Mucosa of stomach (tissue), 1 donor: ENCODE measurements at regions not wholly inside any gene's neighbourhood (a gene's known extent, or its start where the extent isn't known, plus 50 kb on each side); places are given as distances from the start of the nearest gene placed in this dataset.

ENCODE experiments used
- H3K27me3 ChIP-seq: one replicate; pipeline ENCODE4 v1.7.0; 2013; ENCODE audit warnings: mild to moderate bottlenecking, low read length; ENCODE audit not compliant: control insufficient read depth, insufficient read depth
- H3K36me3 ChIP-seq: one replicate; pipeline ENCODE4 v1.7.0; 2013; ENCODE audit warnings: low read length; ENCODE audit not compliant: control insufficient read depth, insufficient read depth
- H3K4me1 ChIP-seq: one replicate; pipeline ENCODE4 v1.7.0; 2013; ENCODE audit warnings: mild to moderate bottlenecking, low read length; ENCODE audit not compliant: control insufficient read depth, insufficient read depth
- H3K4me3 ChIP-seq: one replicate; pipeline ENCODE4 v1.7.0; 2013; ENCODE audit warnings: low read length
- H3K9ac ChIP-seq: one replicate; pipeline ENCODE4 v1.7.0; 2013; ENCODE audit warnings: mild to moderate bottlenecking, low read length, moderate library complexity
- H3K9me3 ChIP-seq: one replicate; pipeline ENCODE4 v1.7.0; 2013; ENCODE audit warnings: mild to moderate bottlenecking, low read length, moderate library complexity; ENCODE audit not compliant: control insufficient read depth
- donor health status: Pancreatic carcinoma.

DNA sequence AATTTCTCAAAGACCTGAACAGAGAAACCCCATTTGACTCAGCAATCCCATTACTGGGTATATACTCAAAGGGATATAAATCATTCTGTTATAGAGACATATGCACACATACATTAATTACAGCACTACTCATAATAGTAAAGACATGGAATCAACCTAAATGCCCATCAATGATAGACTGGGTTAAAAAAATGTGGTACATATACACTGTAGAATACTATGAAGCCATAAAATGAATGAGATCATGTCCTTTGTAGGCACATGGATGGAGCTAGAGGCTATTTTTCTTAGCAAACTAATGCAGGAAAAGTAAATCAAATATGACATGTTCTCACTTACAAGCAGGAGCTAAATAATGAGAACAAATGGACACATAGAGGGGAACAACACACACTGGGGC, 303.8 kb downstream of the BTG1 start:
- Histone ChIP-seq H3K4me1 (no peaks in the 10 kb centered on the region), H3K9ac (no peak overlapping the region), H3K27me3 (no peaks in the 10 kb centered on the region), H3K4me3 (no peak overlapping the region), H3K36me3 (no peaks in the 10 kb centered on the region), H3K9me3 (no peaks in the 10 kb centered on the region)

DNA sequence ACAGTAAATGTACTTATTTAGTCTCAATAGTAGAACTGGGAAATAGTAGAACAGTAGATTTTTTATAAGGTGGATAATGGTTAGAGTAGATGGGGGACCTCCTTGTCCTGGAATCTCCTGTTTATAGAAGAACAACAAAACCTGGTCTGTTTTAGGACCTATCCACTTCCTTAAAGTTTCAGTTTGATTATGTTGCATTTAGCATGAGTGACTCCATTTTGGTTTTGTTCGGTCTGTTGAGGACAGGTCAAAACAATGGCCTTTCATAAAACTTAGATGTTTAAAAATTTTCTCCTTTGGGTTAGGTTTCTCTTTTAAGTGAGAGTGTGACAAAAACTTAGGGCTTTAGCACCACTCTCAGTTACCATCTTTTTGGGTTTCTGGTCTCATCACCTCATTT, 308.9 kb downstream of the BTG1 start:
- no peaks in the 10 kb centered on the region for H3K9me3 ChIP-seq
- no peak overlapping the region for H3K9ac ChIP-seq
- no peaks in the 10 kb centered on the region for H3K27me3 ChIP-seq
- H3K4me1 ChIP-seq, result no peaks in the 10 kb centered on the region
- H3K36me3 ChIP-seq, result no peaks in the 10 kb centered on the region
- no peak overlapping the region for H3K4me3 ChIP-seq

DNA sequence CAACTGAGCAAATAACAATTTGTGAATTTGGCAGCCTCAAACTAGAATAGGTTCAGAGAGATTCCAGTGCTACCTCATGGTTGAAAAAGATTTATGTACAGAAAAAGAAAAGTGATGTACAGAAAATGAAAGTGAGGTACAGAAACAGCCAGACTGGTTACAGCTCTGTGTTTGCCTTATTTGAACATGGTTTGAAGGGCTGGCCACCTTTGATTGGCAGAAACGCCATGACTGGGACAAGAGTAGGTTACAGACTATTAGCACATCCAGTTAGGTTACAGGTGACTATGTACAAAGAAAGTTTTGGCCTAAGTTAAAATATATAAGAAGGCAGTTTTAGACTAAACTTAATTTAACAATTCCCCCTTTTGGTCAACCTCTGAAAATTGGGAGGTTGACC, 309.4 kb downstream of the BTG1 start:
- Histone ChIP-seq H3K4me1 (no peaks in the 10 kb centered on the region), H3K9me3 (no peaks in the 10 kb centered on the region), H3K9ac (no peak overlapping the region), H3K36me3 (no peaks in the 10 kb centered on the region), H3K27me3 (no peaks in the 10 kb centered on the region), H3K4me3 (no peak overlapping the region)

DNA sequence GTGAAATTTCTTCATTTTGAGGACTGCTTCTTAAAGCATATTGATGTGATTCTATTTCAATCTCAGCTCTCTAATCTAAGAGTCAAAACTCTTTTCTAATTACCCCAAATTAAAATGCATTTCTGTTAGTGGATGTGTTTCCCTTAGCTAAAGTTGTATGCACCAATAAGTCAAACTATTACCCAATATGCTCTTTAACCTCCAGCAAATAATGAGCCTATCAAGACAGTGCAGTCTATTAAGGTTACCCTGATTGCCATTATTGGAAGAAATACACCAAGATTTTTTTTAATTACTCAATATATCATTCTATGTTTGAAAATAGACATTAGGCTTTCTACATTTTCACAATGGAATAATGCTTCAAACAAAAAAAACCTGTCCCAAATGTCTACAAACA, 310.0 kb downstream of the BTG1 start:
- Histone ChIP-seq H3K9ac (no peak overlapping the region), H3K27me3 (no peaks in the 10 kb centered on the region), H3K4me1 (no peaks in the 10 kb centered on the region), H3K36me3 (no peaks in the 10 kb centered on the region), H3K4me3 (no peak overlapping the region), H3K9me3 (no peaks in the 10 kb centered on the region)

DNA sequence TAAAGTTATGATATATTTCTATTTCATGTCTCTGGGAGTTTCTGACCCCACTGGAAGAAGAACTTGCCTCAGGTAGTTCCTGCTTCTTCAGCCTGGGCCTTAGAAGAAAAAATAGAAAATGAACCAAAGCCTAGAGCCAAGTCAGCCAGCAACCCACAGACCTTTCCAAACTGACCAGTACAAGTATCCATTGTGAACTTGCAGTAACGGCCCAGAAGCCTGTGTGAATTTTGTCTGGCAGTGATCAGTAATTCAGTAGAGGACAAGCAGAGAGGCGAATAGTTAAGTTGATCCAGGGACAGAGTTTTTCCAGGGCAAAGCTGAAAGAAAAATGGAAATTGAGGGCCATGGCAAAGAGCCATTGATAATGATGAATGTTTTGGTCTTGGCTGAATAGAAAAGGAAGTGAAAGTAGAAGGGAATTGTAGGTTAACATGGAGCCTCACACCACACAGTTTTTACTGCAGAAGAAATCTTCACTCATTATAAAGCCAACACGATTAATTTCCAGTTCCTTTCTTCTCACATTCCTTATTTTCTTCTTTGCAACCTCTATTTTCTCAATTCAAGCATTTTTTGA, 311.8 kb downstream of the BTG1 start:
- Histone ChIP-seq H3K9ac (no peak overlapping the region), H3K4me1 (no peaks in the 10 kb centered on the region), H3K4me3 (no peak overlapping the region), H3K36me3 (no peaks in the 10 kb centered on the region), H3K9me3 (no peaks in the 10 kb centered on the region), H3K27me3 (no peaks in the 10 kb centered on the region)

DNA sequence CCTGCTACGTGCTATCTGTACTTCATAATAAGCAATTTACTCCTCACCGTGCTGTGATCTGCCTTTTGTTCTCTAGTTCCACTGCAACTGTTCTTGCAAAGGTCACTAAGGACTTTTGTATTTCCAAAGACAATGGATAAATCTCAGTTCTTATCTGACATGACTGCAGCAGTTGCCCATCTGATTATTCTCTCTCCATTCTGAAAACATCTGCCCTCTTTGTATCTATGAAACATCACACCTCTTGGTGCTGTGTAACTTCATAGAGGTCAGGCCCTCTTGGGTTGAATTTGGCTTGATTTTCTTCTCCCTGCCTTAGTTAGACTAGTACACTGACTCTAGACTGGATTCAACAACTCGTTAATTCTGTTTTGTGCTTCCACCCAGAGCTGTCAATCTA, 319.6 kb downstream of the BTG1 start:
- H3K36me3 ChIP-seq, result no peaks in the 10 kb centered on the region
- H3K9ac ChIP-seq, result no peak overlapping the region
- no peaks in the 10 kb centered on the region for H3K4me1 ChIP-seq
- H3K27me3 ChIP-seq, result no peaks in the 10 kb centered on the region
- H3K4me3 ChIP-seq, result no peak overlapping the region
- H3K9me3 ChIP-seq, result no peaks in the 10 kb centered on the region

DNA sequence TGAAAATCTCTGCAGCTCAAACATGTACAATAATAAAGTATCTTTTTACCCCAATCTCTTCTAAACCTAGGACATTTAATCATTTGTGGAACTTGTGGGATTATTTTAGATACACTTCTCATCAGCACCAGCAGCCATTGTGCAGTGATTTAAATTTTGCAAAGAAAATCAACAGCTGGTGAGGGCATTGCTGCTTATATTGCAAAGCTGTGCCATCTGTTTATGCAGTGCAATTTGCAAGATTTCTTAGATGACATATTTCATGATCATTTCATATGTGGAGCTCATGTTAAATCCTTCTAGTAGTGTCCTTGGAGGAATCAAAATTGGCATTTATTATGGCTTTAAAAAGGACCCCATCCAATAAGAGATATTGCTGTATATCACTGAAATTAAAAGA, 320.7 kb downstream of the BTG1 start:
- no peak overlapping the region for H3K9ac ChIP-seq
- no peaks in the 10 kb centered on the region for H3K4me1 ChIP-seq
- H3K27me3 ChIP-seq, result no peaks in the 10 kb centered on the region

DNA sequence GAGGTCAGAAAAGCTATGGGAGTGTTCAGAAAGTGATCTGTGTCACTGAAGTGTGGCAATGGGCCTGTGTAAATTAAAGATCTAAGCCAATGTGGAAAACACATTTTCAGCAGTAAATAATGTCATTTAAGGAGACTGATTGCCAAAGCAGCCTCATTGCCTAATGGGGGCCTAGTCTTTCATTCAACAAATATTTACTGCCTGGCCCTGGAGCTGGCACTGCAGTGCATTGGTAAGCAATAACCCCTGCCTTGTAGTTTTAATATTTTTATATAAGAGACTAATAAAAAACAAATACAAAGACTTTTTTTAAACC, 326.6 kb downstream of the BTG1 start:
- no peak overlapping the region for H3K9ac ChIP-seq
- H3K36me3 ChIP-seq, result no peaks in the 10 kb centered on the region
- no peak overlapping the region for H3K4me3 ChIP-seq
- no peaks in the 10 kb centered on the region for H3K9me3 ChIP-seq
- H3K27me3 ChIP-seq, result no peaks in the 10 kb centered on the region
- H3K4me1 ChIP-seq, result peaks cover 4% of the 10 kb centered on the region

More for the DNA sequence above, 320.7 kb downstream of the BTG1 start:
- no peaks in the 10 kb centered on the region for H3K36me3 ChIP-seq
- no peaks in the 10 kb centered on the region for H3K9me3 ChIP-seq
- no peak overlapping the region for H3K4me3 ChIP-seq

DNA sequence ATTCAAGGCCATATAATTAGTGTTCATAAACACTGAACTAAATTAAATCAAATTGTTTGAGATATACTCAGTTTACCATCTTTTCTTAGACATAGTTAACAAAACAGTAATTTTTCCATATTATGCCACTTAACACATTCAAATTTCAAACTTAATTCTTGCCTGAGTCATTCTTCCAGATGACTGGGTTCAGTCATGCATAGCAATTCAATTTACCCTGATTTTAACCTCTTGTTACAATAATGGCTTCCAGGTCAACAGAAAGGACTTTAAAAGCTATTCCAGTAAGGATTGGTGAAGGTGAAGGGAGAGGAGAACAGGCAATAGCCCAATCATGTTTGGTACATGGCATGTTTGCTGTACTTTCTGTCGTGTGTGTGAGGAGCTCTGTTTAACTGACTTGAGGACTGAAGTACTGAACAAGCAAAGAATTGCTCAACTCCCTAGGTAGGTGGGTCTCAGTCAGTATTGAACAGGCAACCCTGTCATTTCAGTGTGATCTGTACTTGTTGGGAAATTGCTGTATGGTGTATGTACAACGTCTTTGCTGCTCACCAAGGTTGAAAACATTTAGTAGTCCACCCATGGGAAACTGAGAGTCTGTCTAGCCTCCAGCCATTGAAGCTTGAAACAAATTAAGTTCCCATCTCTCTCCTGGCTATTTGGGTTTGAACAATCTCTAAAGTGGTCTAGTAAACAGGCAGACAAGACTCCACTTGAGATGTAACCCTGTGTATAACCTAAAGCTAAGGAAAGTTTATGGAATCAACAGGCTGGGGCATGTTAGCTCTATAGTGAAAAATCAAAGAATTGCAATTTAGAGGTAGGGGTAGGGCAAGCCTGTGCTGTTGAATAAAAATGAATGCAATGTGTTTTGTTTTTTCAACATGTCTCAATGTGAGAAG, 327.2 kb downstream of the BTG1 start:
- Histone ChIP-seq H3K4me1 (peaks cover 4% of the 10 kb centered on the region), H3K27me3 (no peaks in the 10 kb centered on the region), H3K9ac (no peak overlapping the region), H3K36me3 (no peaks in the 10 kb centered on the region), H3K9me3 (no peaks in the 10 kb centered on the region), H3K4me3 (no peak overlapping the region)

DNA sequence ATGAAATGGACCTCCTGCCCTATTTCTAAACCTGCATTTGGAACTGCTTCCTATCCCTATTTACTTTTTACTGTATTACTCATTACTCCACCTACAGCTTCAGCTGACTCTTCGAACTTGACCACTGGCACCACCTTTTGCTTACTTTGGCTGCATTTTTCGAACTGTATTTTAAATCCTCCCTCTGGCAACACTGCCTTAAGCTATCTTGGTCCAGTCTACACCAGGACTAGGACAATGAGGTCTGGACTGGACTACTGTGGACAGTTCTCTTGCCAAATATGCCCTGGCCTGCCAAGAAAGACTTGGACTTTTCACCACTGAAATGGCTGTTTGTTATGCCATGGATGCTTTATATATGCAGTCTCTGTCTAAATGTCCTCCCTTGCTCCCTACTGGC, 328.1 kb downstream of the BTG1 start:
- no peak overlapping the region for H3K4me3 ChIP-seq
- peaks cover 4% of the 10 kb centered on the region for H3K4me1 ChIP-seq
- H3K9me3 ChIP-seq, result no peaks in the 10 kb centered on the region
- H3K9ac ChIP-seq, result no peak overlapping the region
- H3K36me3 ChIP-seq, result no peaks in the 10 kb centered on the region
- H3K27me3 ChIP-seq, result no peaks in the 10 kb centered on the region

DNA sequence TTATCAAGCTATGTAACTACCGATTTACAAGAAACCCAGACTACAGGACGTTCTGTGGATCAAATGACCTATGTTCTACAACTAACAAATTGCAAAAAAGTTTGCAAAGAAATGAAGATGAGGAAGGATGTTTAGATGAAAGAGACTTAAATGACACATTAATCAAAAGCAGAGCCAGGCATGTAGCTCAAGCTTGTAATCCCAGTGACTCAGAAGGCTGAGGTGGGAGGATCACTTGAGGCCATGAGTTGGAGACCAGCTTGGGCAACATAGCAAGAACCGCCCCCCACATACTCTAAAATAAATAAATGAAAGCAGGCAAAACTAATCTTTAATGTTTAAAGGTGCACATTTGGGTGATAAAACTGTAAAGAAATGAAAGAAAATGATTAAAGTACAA, 331.9 kb downstream of the BTG1 start:
- Histone ChIP-seq H3K36me3 (no peaks in the 10 kb centered on the region), H3K27me3 (no peaks in the 10 kb centered on the region), H3K9ac (no peak overlapping the region), H3K4me1 (peaks cover 4% of the 10 kb centered on the region), H3K4me3 (no peak overlapping the region), H3K9me3 (no peaks in the 10 kb centered on the region)

DNA sequence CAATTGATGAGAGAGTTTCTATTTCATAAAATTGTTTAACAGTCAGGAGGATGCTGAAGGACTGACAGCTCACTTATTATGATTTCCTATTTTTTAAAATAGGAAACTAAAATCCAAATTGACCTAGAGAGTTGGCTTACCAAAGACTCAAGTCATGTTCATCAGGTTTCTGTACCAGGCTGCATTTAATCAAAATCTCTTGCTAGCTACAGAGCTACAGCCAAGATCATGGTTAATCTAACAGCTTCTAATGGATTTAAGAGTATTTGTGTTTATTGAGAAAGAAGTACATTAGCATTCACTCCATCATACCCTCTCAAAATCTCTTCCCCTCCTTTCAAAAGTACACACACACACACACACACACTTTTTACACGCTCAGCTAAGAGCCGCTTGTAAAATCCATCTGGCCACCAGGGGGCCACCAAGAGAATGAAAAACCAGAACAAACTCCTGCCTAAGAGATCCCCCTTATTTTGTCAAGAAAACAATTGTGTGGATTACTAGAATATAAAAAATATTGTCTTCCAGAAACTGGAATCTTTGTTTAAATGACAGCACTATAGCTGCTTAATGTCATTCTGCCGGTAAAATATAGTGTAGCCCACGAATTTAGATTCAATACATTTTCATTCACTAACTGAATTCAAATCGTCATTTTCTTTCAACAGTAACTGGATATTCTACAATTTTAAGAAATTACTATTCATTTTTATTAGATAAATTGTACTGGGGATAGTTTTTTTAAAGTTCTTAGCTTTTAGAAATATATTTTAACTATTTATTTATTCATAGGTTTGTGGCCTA, 334.0 kb downstream of the BTG1 start:
- Histone ChIP-seq H3K9ac (no peak overlapping the region), H3K36me3 (no peaks in the 10 kb centered on the region), H3K4me1 (no peaks in the 10 kb centered on the region), H3K27me3 (no peaks in the 10 kb centered on the region), H3K4me3 (no peak overlapping the region), H3K9me3 (no peaks in the 10 kb centered on the region)
